GM18519 (cell line): ENCODE measurements at regions not wholly inside any gene's neighbourhood (a gene's known extent, or its start where the extent isn't known, plus 50 kb on each side); places are given as distances from the start of the nearest gene placed in this dataset.
"Not testable (repeated sequence)": the region's sequence is repeated elsewhere in the genome, so short reads cannot be mapped to it uniquely, and the experiment has no call there.

Source experiments
- ATAC-seq: cut with Tn5 transposase; IDR thresholded peaks from one replicate; pipeline ENCODE4 v1.9.1; 2021; ENCODE audit warnings: mild to moderate bottlenecking, moderate library complexity; ENCODE audit not compliant: unreplicated experiment, low FRiP score

- not testable (repeated sequence) for ATAC-seq
These were observed 84.7 kb downstream of the OR2B2 start for GRCh38 chr6:27827477-27827876.

GRCh38 chr6:27826612-27826985 lies 85.6 kb downstream of the OR2B2 start:
- not testable (repeated sequence) for ATAC-seq

- not testable (repeated sequence) for ATAC-seq
These were observed 86.2 kb downstream of the OR2B2 start for GRCh38 chr6:27825848-27826611.

- no peak for ATAC-seq
These were observed 87.0 kb downstream of the OR2B2 start for GRCh38 chr6:27825025-27825793.

GRCh38 chr6:27824211-27825024 lies 87.8 kb downstream of the OR2B2 start:
- ATAC-seq: not testable (repeated sequence)

- ATAC-seq: not testable (repeated sequence)
These were observed 88.4 kb downstream of the OR2B2 start for GRCh38 chr6:27823714-27824210.

GRCh38 chr6:27816906-27817305 lies 95.3 kb downstream of the OR2B2 start:
- ATAC-seq: no peak

- ATAC-seq: peak; percentile 43
These were observed 97.4 kb downstream of the OR2B2 start for GRCh38 chr6:27814665-27815424.

GRCh38 chr6:27814415-27814664 lies 97.9 kb downstream of the OR2B2 start:
- not testable (repeated sequence) for ATAC-seq

- no peak for ATAC-seq
These were observed 99.2 kb downstream of the OR2B2 start for GRCh38 chr6:27812805-27813492.

- ATAC-seq: no peak
These were observed 100.0 kb downstream of the OR2B2 start for GRCh38 chr6:27812078-27812804.

GRCh38 chr6:27811451-27811772 lies 100.8 kb downstream of the OR2B2 start:
- ATAC-seq: no peak

- ATAC-seq: no peak
These were observed 101.3 kb downstream of the OR2B2 start for GRCh38 chr6:27810768-27811450.

GRCh38 chr6:27809939-27810767 lies 102.0 kb downstream of the OR2B2 start:
- ATAC-seq: peak; percentile 27

- ATAC-seq: no peak
These were observed 102.9 kb downstream of the OR2B2 start for GRCh38 chr6:27809067-27809938.

- ATAC-seq: not testable (repeated sequence)
These were observed 103.7 kb downstream of the OR2B2 start for GRCh38 chr6:27808242-27809066.
